T-helper 2 cell treated with Interferon-gamma antibody and Interleukin-4, amounts not matched to agents 100 ng/mL and 5 ng/mL, for 36 hours (primary cell): ENCODE measurements at regions not wholly inside any gene's neighbourhood (a gene's known extent, or its start where the extent isn't known, plus 50 kb on each side); places are given as distances from the start of the nearest gene placed in this dataset.
"Not testable (repeated sequence)": the region's sequence is repeated elsewhere in the genome, so short reads cannot be mapped to it uniquely, and the experiment has no call there.

ENCODE experiments used
- intact Hi-C: fragments of 100-400 bp; cut with micrococcal nuclease; formaldehyde crosslinking; loops from one replicate; pipeline ENCODE4 v1.15.1; 2023

DNA sequence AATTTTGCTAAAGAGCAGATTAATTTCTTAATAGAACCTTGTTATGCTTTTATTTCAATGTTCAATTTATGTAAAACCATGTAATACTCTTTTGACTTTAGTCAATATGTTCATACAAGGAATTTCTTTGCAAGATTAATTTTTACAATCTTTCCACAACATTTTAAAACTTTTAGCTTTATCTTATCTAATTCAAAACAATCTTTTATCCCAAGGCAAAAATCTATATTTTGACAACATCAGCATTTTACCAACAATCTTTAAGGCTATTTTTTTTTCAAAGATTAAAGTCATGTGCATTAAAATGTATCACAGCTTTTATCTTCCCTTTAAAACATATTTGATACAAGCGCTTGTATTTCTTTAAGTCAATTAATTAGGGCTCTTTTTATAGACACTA is 914.7 kb downstream of the PLOD2 start:
- intact Hi-C loops: no loop called here

DNA sequence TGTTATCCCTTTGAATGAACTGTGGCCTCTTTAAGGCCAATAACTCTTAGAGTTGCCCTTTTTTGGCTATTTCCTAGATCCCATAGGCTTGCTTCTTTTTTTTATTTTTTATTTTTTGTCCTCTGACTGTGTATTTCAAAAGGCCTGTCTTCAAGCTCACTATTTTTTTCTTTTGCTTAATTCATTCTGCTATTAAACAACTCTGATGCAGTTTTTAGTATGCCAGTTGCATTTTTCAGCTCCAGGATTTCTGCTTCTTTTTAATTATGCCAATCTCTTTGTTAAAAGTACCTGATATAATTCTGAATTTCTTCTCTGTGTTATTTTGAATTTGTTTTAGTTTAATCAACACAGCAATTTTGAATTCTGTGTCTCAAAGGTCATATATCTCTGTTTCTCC is 912.1 kb downstream of the PLOD2 start:
- intact Hi-C loops: no loop called here

DNA sequence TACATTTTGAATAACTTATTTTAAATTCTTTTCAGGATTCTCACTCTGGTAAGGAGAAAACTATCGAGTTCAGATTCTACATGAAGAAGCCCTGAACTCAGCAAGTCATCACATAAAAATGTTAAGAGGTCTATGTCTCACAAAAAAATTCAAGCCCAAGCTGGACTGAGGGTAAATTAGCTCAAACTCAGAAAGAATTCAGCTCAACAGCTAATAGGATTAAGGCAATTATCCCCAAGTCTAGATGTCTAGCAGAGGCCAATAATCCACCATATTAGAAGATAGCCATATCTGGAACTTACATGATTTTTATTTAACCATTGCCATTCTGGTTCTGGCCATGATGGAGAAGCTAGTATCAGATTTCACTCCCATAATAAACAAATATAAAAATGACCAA is 909.7 kb downstream of the PLOD2 start:
- intact Hi-C loops: no loop called here

DNA sequence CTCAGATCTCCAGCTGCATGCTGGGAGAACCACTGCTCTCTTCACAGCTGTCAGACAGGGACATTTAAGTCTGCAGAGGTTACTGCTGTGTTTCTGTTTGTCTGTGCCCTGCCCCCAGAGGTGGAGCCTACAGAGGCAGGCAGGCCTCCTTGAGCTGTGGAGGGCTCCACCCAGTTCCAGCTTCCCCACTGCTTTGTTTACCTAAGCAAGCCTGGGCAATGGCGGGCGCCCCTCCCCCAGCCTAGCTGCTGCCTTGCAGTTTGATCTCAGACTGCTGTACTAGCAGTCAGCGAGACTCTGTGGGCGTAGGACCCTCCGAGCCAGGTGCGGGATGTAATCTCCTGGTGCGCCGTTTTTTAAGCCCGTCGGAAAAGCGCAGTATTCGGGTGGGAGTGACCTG is 903.0 kb downstream of the PLOD2 start:
- intact Hi-C loops: not testable (repeated sequence)

DNA sequence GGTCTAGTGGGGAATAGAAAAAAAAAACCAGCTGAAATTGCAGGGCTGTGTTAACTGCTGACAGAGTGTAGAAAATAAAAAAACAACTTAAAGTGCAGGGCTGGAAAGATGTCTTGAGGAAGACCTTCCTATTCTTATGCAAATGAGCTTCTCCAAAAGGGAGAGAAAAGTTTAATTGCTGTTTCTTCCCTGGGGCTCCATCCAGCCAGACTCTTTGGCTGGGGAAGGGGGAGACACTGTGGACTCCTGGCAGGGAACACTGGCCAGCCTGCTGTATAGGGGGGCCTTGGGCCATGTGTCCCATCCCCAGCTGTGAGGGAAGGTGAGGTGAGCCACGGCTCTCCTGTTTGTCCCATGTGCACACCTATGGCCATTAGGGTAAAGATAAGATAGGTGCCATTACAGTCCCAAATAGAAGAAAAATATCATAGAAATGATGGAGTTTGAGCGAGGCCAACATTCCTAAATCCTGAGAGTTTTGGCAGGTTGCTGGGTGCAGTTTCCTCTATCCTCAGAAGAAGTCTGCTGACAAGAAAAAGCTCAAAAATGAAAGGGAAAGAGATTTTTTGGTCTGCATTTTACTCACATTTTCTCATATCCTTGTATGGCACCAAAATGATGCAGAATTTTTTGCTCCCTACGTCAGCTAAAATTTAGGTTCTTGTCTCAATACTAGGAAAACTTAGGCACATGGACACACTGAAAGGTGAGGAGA is 901.7 kb downstream of the PLOD2 start:
- intact Hi-C loops: no loop called here

DNA sequence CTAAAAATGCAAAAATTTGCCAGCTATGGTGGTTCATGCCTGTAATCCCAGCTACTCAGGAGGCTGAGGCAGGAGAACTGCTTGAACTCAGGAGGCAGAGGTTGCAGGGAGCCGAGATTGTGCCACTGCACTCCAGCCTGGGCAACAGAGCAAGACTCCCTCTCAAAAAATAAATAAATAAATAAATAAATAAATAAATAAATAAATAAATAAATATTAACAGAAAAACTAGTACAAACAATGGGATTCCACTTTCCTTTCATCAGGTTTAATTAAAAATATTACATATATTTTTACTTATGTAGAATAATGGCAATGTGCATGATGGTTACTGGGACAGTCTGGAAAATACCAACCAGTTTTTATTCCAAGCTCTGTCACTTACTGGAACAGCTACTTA is 897.5 kb downstream of the PLOD2 start:
- intact Hi-C loops: not testable (repeated sequence)

DNA sequence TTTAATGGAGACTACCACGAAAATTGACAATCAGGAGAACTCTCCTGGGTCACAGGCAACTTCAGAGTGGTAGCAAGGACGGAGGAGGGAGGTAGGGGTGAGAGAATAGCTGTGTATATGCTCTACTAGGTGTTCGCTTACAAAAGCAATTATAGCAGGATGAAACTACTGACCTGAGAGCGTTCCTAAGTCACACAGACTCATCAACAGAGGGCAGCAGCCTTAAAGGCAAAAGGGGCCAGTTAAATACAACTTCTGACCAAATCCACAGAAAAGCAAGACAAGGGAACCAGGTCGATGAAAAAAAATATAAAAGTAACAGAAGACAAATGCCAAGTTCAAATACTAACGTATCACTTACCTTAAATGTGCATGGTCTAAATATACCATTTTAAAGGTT is 894.6 kb downstream of the PLOD2 start:
- intact Hi-C loops: no loop called here

DNA sequence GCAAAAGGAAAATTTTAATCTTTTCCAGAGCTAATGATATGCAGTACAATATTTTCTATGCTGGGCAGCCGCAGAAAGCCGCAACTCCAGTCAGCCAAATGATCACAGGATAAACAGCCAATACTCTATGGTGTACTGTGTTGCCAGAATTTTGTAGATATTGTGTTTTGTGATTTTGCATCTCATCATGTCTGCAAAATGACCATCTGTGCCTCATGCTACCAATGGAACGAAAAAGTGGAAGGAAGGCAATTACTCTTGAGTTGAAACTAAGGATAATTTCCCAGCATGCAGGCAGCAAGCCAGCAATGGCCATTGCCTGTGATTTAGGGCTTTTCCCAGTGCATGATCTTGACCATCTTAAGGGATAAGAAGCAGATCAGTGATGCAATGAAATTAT is 891.9 kb downstream of the PLOD2 start:
- intact Hi-C loops: no loop called here

DNA sequence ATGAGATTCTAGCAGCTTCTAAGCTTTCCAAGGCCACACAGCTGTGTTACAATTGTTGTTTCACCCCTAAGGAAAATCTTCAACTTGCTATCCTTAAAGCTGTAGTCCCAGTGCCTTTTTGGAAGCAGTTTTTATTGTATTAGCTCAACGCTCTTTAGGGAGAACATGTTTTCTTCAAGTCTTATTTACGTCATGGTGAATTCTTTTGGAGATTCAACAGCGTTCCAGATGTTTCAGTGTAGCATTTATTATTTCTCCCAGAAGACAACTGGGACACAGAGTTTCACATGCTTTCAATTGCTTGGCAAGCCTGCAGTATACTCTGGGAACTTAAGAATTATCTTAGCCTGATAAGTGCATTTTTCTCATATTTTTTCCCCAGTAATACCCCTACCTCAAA is 888.3 kb downstream of the PLOD2 start:
- intact Hi-C loops: no loop called here

DNA sequence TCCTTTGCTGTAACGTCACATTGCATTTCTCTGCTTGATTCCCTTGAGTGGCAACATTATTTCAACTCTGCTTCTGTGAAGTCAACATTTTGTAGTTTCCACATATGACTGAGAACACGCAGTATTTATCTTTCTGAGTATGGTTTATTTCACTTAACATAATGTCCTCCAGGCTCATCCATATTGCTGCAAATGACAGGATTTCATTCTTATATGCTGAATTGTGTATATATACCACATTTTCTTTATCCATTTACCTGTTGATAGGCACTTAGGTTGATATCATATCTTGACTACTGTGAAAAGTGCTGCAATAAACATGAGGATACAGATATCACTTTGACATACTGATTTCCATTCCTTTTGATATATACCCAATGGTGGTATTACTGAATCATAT is 878.5 kb downstream of the PLOD2 start:
- intact Hi-C loops: no loop called here

DNA sequence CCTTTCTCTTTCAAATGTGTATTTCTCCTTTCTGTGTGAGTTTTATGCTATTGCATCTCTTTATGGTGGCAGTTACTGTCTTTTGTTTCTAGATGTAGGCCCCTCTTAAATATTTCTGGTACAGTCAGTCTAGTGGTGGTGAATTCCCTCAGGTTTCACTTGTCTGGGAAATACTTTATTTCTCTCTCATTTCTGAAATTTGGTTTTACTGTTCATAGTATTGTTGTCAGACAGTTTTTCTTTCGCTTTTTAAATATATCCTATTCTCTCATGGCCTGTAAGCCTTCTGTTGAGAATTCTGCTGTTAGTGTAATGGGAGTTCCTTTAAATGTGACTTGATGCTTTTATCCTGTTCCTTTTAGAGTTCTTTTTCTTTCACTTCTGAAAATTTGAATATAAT is 874.0 kb downstream of the PLOD2 start:
- intact Hi-C loops: no loop called here

DNA sequence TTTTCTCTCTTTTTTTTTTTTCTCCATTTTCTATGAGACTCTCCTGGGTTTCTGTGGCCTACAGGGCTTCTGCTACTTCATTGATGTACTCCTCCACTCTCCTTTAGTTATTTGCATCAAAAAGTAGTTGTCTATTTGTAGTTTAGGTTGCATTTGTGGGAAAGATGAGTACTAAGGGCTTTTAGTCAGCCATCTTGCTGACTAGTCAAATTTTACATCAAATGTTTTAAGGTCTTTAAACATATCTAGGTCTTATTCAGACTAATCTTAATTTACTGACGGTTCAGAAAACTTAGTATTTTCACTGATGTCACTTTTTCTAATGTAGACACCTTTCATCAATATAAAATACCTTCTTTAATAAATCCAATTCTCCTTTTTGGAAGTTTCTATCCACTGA is 871.0 kb downstream of the PLOD2 start:
- intact Hi-C loops: no loop called here

DNA sequence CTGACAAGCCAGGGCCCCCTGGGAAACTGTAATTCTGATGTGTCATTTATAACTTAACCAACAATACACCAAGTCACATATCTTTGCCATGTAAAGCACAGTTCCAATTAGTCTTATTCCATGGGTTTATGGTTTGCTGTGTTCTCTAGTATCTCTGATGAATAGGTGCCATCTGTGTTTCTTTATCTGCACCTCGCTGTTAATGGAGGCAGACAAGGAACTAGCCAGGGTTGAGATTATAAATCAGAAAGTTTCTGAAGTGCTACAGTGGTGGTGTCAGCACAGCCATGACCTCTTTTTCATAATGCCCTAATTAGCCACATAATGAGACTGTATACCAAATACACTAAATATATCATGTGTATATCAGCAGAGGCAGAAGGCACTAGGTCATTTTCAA is 866.4 kb downstream of the PLOD2 start:
- intact Hi-C loops: no loop called here

DNA sequence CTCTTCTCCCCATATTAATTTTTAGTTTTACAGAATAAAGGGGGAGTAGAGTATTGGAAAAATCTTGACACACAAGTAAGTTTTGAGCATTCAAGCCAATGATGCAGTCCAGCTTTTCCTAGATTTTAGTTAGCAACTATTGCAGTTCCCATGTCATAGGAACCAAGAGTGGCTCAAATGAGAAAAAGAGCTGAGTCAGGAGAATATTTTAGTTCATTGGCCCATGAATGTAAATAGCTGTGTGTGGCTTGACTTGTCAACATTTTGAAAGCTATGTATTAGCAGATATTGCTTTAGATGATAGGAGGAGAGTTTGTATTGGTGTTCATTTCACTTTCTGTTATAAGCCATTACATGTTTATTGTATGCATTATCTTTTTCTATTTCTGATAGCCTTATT is 853.7 kb downstream of the PLOD2 start:
- intact Hi-C loops: no loop called here

DNA sequence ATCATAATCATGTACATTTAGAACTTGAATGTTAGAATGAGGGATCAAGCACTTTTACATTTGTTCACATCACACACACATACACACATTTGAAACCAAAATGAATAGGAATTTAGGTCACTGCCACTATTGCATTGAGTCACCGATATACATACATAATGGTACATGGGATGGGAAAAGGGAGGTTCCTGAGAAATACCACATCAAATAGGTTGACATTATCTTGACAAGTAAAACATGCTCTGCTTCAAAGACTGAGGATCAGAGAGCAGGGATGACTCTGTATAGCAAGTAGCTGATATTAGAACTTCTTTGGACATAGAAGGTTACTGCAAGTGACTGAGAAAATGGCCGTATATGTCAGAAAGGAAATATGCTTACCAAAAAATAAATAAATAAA is 847.2 kb downstream of the PLOD2 start:
- intact Hi-C loops: no loop called here

DNA sequence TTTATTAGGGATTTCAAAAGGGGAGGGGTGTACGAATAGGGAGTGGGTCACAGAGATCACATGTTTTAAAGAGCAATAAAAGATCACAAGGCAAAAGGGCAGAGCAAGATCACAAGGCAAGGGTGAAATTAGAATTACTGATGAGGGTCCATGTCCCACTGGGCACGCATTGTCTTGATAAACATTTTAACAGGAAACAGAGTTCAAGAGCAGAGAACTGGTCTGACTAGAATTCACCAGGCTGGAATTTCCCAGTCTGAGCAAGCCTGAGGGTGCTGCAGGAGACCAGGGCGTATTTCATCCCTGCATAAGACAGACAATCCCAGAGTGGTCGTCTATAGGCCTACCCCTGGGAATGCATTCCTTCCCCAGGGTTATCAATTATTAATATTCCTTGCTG is 844.7 kb downstream of the PLOD2 start:
- intact Hi-C loops: not testable (repeated sequence)

DNA sequence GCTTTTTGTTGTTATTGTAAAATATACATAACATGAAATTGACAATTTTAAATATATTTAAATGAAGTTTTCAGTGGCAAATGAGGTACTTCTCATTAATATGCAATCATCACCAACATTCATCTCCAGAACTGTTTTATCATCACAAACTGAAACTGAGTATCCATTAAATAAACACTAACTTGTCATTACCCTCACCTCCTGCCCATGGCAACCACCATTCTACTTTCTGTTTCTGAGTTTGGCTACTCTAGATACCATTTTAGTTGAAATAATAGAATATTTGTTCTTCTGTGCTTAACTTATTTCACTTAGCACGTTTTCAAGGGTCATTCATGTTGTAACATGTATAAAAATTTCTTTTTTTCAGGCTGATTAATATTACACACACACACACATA is 834.3 kb downstream of the PLOD2 start:
- intact Hi-C loops: no loop called here

DNA sequence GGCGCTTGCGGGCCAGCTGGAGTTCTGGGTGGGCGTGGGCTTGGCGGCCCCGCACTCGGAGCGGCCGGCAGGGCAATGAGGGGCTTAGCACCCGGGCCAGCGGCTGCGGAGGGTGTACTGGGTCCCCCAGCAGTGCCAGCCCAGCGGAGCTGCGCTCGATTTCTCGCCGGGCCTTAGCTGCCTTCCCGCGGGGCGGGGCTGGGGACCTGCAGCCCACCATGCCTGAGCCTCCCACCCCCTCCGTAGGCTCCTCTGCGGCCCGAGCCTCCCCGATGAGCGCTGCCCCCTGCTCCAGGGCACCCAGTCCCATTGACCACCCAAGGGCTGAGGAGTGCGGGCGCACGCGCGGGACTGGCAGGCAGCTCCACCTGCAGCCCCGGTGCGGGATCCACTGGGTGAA is 827.6 kb downstream of the PLOD2 start:
- intact Hi-C loops: not testable (repeated sequence)

DNA sequence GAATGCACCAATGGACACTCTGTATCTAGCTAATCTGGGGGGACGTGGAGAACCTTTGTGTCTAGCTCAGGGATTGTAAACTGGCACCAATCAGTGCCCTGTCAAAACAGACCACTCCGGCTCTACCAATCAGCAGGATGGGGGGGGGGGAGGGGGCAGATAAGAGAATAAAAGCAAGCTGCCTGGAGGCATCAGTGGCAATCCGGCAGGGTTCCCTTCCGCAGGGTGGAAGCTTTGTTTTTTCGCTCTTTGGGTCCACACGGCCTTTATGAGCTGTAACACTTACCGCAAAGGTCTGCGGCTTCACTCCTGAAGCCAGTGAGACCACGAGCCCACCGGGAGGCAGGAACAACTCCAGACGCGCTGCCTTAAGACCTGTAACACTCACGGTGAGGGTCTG is 827.1 kb downstream of the PLOD2 start:
- intact Hi-C loops: no loop called here

DNA sequence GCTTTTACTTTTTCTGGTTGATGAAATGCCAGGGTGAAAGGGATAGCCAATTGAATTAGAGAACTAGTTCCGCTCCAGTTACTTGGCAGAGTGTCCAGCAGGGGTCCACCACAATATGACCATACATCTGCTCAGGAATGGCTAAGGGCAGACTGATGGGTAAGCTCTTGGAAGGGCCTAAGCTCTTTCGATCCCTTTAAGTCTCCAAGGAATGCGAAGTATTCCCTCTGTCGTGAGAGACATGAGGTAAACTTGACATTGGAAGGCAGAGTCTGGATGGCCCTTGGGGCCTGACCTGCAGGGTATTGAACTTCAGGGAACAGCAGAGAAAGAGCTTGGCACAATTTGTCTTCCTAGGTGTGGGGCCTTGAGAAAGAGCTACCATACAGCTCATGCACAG is 805.8 kb downstream of the PLOD2 start:
- intact Hi-C loops: no loop called here

DNA sequence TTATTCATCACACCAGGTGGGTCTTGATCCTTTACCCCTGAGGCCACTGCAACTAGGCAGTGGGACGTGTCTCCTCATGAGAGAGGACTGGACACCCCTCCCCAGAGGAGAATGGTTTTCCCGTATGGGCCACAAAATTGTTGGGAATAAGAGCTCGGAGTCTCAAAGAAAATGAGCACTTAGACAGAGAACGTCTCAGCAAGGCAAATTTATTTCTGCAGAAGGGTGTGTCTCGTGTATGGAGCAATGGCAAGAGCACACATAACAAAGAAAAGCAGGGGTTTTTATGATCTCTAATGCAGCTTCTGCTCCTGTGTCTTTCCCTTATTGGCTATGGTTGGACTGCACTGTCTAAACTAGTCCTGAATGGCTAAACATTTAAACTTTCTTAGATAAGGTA is 803.5 kb downstream of the PLOD2 start:
- intact Hi-C loops: no loop called here

DNA sequence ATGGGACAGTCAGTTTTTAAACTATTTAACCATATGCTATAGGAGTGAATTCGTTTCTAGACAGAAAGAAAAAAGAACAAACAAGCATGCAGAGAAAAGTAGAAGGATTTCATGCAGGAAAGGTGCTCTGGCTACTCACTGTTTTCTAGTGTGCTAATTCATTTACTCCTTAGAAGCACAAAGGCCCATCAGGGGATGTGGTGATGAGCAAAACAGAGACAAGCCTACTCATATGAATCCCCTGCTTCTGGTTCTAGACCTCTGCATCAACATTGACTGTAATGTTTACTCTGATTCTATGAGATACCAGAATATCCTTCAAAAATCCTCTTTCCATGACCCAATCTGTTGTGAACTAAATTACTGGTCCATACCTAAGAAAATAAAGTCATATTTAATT is 801.9 kb downstream of the PLOD2 start:
- intact Hi-C loops: no loop called here

DNA sequence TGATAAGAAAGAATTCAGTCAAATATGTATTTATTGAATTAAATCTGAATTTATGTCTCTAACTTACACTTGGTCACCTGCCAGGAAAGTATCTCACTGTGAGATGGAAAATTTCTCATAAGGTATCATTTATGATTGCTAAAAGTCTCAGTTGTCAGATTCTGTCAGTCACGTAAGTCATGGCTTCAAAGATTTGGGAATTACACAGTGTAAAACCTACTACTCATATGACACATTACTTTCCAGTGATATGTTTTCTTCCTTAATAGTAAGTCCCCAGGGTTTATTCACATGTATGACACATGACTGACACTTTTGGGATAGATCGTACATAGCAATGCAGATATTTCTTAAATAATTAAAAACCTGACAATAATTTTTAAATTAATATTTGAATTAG is 792.2 kb downstream of the PLOD2 start:
- intact Hi-C loops: no loop called here

DNA sequence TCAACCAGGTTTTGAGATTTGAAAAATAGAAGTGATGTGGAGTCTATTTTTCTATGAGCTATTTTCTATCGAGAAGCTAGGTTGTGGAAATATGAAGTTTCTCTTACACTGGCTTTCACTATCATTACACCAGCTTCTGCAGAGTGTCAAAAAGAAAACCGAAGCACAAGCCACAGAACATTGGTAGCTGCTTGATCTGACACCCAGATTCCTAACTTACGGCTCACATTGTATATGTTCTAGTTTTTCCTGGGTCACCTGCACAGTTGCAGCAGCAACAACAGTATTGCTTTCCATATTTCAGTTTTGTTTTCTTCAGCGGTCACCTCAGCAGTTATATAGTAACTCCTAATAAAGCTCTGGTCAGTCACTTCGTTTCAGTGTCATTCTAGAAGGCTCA is 790.1 kb downstream of the PLOD2 start:
- intact Hi-C loops: no loop called here
